ENCODE measurements at regions not wholly inside any gene's neighbourhood (a gene's known extent, or its start where the extent isn't known, plus 50 kb on each side); places are given as distances from the start of the nearest gene placed in this dataset.

GRCh38 chr10:3363311-3364045 lies 190.9 kb upstream of the PITRM1 start:
- no peak for TF ChIP-seq CTCF (conservative IDR thresholded peaks at IDR 0.05; ENCODE audit: low read length)
- no peak for TF ChIP-seq EZH2phosphoT487 (IDR thresholded peaks at IDR 0.05; ENCODE audit: borderline replicate concordance)
